ENCODE measurements at regions not wholly inside any gene's neighbourhood (a gene's known extent, or its start where the extent isn't known, plus 50 kb on each side); places are given as distances from the start of the nearest gene placed in this dataset.

GRCh38 chr7:70890147-70890969 is 241.6 kb upstream of the GALNT17 start:
- no peak overlapping the region for H2AFZ ChIP-seq (ENCODE audit: low read depth, low read length)
- no peaks in the 10 kb centered on the region for H3K27me3 ChIP-seq (ENCODE audit: control insufficient read depth in 2 of 2, insufficient read depth in 2 of 2, low read length in 2 of 2)
- no peaks in the 10 kb centered on the region for H3K9me1 ChIP-seq (replicated peaks; ENCODE audit: control insufficient read depth, extremely low read depth, insufficient read depth, low read length)
- no peak for TF ChIP-seq MAX (IDR thresholded peaks at IDR 0.05; ENCODE audit: insufficient read depth, insufficient read length)
- TF ChIP-seq MYC (IDR thresholded peaks at IDR 0.05; ENCODE audit: low read depth, low read length): no peak
- TF ChIP-seq FOS (IDR thresholded peaks at IDR 0.05; ENCODE audit: borderline replicate concordance, insufficient read depth, low read length): no peak
- TF ChIP-seq EZH2 (IDR thresholded peaks at IDR 0.05; ENCODE audit: borderline replicate concordance, low read depth, low read length, severe bottlenecking): no peak
- TF ChIP-seq JUN (IDR thresholded peaks at IDR 0.05; ENCODE audit: borderline replicate concordance, insufficient read depth, insufficient read length, low read depth): no peak
- TF ChIP-seq CTCF (IDR thresholded peaks at IDR 0.05; ENCODE audit: extremely low read depth in 1 of 2, insufficient read depth in 1 of 2, low read depth in 1 of 2, low read length in 2 of 2): no peak
- TF ChIP-seq POLR2AphosphoS5 (IDR thresholded peaks at IDR 0.05; ENCODE audit: insufficient read depth, low read depth, low read length): no peak
- TF ChIP-seq POLR2A (IDR thresholded peaks at IDR 0.05; ENCODE audit: low read depth, low read length): no peak
- no peak for TF ChIP-seq GATA2 (IDR thresholded peaks at IDR 0.05; ENCODE audit: insufficient read depth, insufficient read length, low read depth, low read length)
- ChIA-PET CTCF (no interaction called here), POLR2A (no interaction called here)
- H3K9ac ChIP-seq (replicated peaks; ENCODE audit: extremely low read depth, insufficient read depth, low read length): no peak overlapping the region
- H3K79me2 ChIP-seq (ENCODE audit: control insufficient read depth, insufficient read depth, low read length): no peaks in the 10 kb centered on the region
- H4K20me1 ChIP-seq (replicated peaks; ENCODE audit: control insufficient read depth, extremely low read depth, insufficient read depth, low read length): no peaks in the 10 kb centered on the region
- no peaks in the 10 kb centered on the region for H3K4me1 ChIP-seq (ENCODE audit: control insufficient read depth, extremely low read depth, insufficient read depth, low read length)
- DNase-seq (ENCODE audit: low read depth, low spot score): no peak
- dilution Hi-C loops (cut with MboI; ENCODE audit: extremely low pct_ligation_motif_present, low sequenced_read_pairs) (no loop called here), intact Hi-C loops (cut with micrococcal nuclease) (no loop called here)
- no peak for FAIRE-seq
- H3K9me3 ChIP-seq (replicated peaks; ENCODE audit: control insufficient read depth, insufficient read depth, low read length): peaks cover 2% of the 10 kb centered on the region
- BruUV-seq (replicated peaks): no TSS peak
- no peak overlapping the region for H3K4me3 ChIP-seq (replicated peaks in 1 of 3; ENCODE audit: insufficient read depth in 1 of 3, low read depth in 1 of 3, low read length in 3 of 3)
- no peaks in the 10 kb centered on the region for H3K36me3 ChIP-seq (ENCODE audit: control insufficient read depth in 2 of 2, extremely low read depth in 1 of 2, insufficient read depth in 2 of 2, low read length in 2 of 2)
- no peak overlapping the region for H3K27ac ChIP-seq (ENCODE audit: insufficient read depth, low read depth, low read length)
- H3K4me2 ChIP-seq (ENCODE audit: insufficient read depth, low read length): no peak overlapping the region
